Stimulated activated CD4-positive, alpha-beta T cell treated with anti-CD3 and anti-CD28 coated beads, Interleukin-1b, Interleukin-23, amount 100 ng/mL, for 1 hour (primary cell): ENCODE measurements at regions not wholly inside any gene's neighbourhood (a gene's known extent, or its start where the extent isn't known, plus 50 kb on each side); places are given as distances from the start of the nearest gene placed in this dataset.
A peak's percentile ranks its signal among the peaks of the same experiment; 100 is the strongest.

Experiments
- DNase-seq, 2 donors: peaks; one replicate each; pipeline ENCODE4 v3.0.0-alpha.2; 2020; ENCODE audit warnings: low read depth in 2 of 2

DNA sequence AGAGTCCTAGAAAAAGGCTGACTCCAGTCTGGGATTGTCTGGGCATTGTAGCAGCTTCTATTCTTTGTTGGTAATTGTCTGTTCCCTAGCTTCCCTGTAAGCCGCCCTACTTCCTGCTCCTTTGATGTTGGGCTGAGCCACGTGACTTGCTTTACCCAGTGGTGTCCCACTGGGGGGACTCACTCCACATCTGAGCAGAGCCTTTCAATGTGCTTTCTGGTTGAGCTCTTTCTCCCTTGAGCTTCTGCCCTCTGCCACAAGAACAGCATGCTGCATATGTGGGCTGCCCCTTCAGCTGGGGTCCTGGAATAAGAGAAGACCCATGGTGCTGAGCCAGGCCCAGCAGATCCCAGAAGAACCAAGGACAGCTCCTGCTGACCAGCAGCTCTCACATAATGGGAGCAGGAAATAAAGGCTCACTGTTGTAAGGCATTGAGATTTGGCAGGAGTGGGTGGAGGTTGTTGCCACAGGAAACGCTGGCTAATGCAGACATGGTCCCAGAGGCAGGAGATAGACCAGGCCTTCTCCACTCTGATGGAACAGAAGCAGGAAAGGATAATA, 276.3 kb upstream of the GJB5 start:
- DNase-seq, result no peak

DNA sequence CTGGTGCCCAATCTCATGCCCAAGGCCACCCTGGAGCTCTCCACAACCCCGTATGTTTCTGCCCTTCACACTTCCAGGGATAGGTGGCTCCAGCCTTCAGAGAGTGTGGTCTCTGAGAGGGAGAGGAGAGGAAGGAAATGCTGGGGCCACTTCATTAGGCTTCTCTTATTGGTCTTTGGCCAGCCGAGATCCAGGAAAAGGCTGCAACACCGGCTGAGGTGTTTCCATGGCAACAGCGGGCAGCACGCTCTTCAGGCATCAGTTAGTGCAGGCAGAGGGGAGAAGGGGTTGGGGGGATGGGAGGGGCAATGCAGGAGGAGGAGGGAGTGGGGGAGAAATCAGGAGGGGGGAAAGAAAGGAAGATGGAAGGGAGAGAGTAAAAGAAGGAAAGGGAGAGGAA, 275.1 kb upstream of the GJB5 start:
- DNase-seq, result no peak

DNA sequence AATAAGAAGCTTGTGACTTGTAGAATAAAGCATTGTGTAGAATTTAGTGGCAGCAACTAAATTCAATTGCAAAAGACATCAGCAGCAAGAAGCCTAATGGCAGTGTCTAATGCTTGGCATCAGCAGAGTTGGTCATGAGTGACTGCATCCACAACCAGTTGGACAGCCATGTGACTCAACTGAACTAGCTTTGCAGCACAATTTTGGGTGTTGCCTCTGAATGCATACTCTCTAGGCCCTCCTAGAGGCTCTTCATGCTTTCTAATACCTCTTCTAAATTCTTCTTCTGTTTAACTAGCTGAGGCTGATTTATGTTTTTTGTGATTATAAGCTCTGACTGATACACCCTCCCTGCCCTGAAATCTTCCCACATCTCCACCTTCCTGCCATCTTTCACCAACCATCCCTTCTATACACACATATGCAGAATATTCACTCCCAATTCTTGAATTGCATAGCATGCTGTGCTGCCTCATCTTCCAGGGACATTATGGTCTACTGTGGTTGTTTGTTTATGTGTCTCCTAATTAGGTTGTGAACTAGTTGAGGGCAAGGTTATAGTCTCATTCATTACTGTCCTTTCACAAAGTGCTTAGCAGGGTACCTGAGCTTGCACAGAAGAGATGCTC, 266.7 kb upstream of the GJB5 start:
- no peak for DNase-seq

DNA sequence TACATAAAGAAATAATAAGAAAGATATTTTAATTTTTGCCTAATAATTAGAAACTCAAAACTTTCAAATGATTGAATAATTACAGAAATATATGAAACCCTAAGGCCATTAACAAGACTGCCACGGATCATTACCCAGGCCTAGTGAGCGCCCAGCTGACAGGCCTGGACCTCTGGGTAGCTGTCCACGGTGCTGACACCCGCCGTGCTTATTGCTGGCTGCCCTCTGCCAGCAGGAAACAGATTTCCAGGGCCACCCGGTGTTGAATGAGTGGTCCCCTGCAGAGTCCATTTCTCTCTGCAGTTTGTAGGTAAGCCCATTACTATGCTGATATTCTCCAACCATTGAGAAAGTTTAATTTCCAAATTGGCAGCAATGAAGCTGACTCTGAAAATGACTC, 254.4 kb upstream of the GJB5 start:
- no peak for DNase-seq

DNA sequence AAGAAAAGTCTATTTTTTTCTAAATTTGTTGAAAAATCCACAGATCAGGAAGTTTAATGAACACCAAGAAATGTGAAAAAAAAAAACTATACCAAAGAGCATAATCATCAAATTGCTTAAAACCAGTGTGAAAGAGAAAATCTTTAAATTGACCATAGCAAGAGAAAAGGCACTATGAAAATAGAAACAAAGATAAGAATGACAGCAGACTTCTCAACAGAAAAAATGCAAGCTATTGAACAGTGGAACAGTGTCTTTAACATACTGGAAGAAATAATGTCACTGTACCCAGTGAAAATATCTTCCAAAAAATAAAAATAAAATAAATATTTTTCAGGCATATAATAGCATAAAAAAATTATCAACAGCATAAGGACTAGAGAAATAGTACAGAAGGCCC, 243.0 kb upstream of the GJB5 start:
- DNase-seq, result no peak

DNA sequence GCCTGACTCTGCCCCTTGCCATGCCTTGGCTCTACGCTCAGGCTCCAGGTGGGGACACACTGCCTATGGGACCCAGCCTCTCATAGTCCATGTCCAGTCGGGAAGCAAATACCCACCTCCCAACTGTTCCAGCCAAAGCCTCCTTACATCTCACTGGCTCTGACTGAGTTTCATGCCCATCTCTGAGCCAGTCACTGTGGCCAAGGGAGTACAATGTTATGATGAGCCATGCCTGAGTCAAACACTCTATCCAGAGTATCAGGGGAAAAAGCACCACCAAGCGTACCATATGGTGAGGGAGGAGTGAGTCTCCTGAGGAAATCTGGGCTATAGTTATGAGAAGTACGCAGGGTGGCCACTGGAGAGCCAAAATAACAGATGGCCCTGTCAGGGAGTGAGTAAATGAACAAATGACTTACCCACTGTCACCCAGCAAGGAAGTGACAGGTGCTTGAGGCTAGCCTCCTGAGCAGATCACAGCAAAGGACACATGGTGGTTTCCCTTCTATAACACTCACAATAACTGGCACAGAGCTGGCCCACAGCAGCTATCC, 236.6 kb upstream of the GJB5 start:
- DNase-seq, result no peak

DNA sequence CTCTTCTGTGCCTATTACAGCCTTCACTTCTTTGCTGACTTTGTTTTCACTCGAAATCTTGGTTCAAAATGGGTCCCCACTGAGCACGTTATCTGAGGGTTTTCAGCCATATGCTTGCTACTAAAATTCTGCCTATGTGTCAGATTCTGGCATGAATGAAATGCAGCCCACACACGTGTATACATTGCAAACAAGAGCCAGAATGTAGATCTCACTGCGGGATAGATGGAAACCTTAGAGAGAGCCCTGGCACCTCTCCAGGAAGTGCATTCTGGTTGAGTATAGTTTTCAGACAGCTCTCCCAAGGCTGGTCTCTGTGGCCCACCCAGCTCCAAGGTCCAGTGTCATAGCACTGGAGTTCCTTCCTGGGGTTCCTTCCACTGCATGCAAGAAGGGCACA, 234.7 kb upstream of the GJB5 start:
- no peak for DNase-seq

DNA sequence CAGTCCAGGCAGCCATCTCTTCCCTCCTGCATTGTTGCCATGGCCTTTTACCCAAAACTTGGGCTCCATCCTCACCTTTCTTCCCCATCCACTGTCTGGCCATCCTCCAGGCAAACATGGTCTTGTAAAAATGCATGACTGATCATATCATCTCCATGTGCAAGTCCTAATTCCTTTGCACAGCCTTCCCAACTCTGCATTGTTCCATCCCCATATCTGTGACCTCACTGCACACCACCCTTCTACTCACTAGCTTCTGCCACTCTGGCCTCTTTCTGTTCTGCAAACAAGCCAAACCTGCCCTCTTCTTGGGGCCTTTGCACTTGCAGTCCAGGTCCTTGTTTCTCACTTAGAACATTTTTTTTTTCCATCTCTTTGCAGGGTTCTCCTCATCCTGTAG, 230.1 kb upstream of the GJB5 start:
- DNase-seq, result no peak

DNA sequence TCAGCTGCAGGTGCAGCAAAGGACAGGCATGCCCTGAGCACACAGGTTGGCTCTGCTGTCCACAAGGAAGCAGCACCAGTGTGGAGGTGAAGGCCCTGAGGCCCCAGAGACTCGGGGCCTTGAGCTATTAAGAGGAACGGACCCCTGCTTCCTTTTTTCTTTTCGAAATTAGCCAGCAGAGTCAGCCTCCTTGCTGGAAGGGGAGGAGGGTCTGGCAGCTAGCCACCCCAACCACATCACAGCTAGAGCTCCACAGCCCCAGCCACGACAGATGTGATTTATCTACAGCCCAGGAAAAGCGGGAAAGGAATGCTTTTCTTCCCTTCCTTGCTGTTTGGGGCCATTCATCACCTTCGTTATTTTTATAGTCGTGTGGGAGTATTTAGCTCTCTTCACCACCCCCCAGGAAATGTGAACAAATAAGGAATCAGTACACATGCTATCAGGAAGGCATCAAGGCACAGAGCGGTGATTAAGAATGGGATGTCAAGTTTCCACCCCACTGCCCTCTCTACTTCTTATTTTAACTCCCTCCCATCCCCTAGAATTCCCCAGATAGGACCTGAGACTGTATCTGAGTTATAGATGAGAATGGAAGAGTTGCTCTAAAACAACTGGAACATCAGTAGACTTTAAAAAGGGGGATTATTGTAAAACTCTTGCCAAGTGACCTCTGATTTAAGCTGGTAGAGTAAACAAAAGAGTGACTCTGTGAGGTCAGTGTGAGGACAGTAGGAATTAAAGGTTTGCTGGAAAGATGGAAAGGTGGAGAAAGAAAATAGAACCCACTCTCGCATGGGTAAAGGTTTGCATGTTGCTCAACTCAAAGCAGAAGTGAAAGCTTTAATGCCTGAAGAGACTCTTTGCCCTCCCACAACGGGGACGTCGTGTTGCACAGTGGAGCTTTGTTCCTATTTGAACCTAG, 224.7 kb upstream of the GJB5 start:
- no peak for DNase-seq

DNA sequence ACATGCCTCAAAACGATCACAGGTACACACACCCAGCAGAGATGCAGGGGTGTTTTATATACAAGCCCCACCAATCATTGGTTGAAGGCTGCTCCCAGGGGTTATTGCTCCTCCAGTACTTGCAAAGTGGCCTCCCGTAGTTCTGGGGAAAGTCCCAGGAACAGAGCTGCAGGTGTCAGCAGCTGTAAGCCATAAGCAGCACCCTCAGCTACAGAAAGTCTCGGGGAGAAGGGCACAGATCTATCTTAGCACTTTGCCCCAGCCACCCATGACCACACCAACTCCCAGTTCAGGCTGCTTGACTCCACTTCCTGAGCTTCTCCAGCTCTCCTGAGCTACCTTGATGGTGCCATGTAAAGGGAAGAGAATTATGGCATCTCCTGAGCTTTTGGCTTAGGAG, 222.7 kb upstream of the GJB5 start:
- DNase-seq, result no peak

DNA sequence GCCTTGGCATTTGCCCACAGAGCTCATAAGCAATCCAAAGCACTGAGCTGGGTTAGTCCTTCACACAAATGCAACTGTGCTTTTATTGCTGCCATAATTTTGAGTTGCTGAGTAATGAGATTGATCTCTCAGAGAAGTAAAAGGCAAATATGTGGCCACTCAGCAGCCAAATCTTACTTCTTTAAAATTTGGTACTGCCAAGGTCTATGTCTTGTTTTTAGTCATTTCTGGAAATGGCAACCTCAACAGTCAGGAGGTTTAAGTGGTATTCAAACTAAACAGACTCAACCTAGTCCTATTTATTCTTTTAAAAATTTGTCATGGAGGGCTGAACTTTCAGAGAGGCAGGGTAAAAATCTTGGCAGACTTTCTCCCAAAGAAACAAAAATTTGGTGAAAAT, 216.4 kb upstream of the GJB5 start:
- no peak for DNase-seq

DNA sequence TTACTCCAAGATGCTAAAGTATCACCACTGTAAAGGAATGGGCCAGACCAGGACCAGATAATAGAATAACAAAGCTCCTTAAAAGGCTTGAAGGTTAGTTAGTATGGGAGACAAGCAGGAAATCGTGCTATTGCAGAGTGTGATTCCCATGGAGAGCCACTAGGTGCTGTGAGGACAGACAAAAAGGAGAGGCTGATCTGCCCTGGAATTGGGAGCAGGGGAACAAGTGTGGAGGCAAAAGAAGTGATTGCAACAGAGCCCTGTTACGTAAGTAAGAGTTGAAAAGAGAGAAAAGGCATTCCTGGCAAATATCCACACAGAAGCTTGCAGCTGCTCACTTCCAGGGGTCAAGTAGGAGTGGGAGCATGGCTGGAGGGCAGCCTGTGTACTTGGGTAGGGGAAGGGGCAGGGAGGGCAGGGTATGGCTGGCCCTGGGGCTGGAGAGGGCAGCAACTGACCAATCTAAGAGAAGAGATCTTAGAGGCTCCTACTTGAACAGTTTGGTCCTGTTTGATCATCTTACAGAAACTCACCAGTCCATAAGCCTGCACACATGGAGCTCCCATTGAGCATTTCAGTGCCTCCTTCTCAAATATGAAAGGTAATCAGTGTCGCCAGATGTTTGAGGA, 207.7 kb upstream of the GJB5 start:
- no peak for DNase-seq

DNA sequence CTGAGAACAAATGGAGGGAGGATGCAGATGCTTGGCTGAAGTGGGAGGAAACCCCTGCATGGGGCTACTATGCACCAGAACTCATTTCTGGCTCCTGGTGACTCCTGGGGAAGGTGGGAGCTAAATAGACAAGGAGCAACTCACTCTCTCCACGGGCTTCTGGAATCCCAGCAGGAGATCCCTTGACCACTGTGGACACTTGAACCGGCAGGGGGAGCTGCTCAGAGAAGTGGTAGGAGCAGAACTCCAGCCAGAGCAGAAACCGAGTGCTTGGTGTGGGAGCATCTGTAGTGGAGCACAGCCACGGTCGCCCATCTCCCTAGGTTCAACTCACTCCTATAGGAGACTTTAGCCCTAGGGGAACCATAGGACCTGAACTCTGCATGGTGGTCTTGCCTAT, 205.6 kb upstream of the GJB5 start:
- DNase-seq, result no peak

DNA sequence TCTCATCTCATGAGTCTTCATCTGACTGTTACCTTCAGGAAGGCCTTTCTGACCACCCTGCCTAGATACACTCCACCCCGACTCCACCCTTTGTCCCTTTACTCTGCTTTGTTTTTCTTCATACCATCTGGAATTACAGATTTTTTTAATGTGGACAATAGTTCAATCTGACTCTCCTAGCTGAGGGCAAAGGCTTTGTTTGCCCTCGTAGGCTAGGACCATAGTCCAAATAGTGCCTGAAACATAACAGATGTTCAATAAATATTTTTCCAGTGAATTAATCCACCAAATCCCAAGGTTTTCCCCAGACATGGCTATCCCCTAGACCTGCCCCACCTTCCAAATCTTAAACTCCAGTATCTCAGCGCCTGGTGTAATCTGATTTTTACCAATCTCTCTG, 176.5 kb upstream of the GJB5 start:
- no peak for DNase-seq

DNA sequence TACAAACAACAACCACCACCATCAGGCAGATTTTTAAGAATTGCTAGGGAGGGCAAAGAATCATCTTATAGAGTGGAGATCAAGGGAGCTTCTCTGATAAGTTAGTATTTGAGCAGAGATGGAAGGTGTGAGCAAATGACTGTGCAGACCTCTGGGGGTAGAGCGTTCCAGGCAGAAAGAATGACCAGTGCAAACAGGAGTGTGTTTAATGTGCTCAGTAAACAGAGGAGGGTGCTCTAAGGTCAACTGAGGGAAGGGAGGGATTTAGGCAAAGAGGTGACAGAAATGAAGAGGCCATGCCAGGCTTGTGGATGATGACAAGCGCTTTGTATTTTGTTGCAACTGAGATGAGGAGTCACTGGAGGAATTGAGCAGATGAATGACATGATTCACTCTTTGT, 172.5 kb upstream of the GJB5 start:
- DNase-seq, result no peak

DNA sequence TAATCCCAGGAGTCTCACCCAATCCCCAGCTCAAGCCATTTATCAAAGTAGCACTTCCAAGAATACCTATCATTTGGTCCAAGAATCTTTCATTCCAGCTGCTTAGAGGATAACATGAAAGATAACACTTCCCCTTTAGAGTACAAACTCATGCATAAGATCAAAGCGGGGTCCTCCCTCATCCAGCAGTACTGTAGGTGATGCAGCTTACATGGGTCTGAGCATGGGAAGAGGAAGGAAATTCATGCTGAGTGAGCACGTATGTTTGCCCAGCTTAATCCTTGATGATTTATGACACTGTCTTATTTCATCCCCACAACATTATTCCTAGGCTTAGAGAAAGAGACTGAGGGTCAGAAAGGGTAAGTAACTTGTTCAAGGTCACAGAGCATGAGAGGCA, 167.1 kb upstream of the GJB5 start:
- no peak for DNase-seq

DNA sequence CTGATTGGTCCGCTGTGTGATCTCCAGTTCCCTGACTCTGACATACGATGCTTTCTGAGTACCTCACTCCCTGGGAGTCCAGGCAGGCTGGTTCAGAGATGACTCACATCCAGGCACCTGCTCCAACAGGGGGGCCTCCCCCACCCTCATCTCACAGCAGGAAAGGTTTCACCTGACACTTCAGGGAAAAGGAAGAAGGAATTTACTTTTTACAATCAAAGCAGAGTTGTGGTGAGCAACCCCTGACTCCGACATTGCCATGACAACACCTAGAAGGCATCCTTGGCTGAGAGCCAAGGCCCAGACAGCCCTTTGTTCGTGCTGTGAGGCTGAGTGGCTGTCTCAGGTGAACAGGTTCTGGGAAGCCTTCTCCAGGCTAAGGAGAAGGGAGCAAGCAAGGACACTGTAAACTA, 164.6 kb upstream of the GJB5 start:
- no peak for DNase-seq

DNA sequence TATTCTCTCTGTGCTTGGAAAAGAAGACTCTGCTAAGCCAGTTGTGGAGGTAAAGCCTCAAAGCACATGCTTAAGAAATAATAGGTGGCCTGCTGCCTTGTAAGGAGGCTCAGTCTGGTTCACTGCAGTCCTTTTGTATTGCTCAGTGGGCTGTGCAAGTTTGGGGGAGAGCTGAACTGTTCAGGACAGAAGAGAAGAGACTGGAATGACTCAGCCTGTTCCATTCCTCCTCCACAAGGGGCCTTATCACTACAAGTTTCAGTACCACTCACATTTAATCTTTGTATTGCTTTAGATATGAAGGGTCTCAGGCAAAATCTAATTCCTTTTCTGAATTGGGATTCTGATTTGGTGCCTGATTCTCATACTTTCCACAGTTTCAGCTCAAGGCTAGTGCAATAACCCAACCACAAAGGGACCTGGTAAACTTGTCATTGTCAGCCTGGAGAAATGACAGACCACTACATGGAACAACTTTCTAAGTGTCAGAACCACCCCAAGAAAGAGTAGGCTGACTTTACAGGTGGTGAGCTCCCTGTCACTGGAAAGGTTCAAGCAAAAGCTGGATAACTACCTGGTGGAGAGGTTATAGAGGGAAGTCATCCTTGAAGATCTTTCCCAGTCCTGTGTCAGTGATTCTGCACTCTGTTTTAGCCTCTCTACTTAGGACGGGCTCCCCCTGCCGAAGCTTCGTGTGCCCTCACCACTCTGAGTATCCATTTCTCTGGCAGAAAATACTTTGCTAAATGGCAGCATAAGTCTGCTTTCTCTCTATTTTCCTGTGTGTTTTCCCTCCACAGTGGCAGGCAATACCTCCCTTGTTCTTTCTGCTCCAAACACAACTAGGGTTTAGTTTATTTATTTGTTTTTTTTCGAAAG, 162.9 kb upstream of the GJB5 start:
- DNase-seq, result no peak

DNA sequence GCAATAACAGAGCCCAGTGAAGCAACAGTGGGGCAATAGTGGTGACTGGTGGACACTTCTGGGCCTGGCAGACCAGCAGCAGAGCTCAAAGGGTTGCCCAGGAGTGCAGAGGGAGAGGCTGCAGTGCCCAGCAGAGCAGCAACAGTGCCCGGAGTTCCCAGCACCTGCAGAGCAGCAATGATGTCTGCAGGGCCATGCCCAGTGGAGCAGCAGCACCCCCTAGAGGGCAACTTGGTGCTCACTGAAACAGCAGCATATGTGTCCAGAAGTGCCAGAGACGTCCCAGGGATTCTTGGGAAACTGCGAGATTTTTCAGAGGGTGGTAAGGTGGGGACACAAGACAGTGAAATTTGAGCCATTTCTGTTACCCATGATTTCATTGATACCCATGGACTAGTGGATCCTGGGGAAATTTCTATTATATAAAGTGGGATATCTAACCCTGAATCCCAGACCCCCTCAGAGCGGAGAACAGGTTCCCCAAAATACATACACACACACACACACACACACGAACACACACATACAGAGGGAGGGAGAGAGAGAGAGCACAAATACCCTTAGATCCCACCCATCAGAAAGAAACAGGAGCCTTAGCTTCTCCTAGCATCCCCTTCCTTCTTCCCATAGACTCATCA, 156.9 kb upstream of the GJB5 start:
- peak in 1 of 2 donors; percentile 31 for DNase-seq

DNA sequence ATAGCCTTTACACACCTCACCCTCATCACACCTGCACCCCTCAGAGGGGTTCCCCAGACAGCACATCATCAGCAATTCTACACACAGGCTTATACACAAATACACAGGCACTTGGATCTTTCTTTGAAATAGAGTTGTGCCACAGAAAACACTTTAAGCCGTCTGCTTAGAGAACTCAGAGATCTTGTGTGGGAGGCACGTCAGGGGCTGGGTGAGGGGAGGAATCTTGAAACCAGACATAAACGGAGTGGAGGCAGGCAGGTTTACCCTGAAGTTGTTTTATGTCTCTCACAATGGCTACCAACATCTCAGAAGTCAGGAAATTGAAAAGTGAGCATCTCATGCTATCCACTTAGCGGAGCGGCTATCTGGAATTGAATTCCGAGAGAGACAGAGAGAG, 151.9 kb upstream of the GJB5 start:
- DNase-seq, result no peak

DNA sequence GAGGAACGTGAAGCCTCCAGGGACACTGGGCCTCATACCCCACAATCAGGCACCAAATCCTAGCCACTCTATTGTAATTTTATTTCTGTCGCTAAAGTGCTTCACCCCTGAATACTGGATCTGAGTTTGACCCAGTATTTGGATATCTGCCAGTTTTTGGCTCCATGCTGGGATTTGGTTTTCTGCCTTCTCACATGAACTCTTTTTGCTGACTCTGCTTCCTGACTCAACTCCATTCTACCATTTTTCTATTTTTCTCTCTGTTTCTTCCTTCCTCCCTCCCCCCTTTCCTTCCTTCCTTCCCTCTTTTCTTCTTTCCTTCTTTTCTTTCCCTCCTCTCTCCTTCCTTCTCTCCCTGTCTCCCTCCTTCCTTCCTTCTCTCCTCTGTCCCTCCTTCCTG, 151.3 kb upstream of the GJB5 start:
- no peak for DNase-seq
